NCI-H510A treated with DMSO at 0.1 percent for 48 hours (cell line): ENCODE measurements at regions not wholly inside any gene's neighbourhood (a gene's known extent, or its start where the extent isn't known, plus 50 kb on each side); places are given as distances from the start of the nearest gene placed in this dataset.

Source experiments
- DNase-seq: peaks from one replicate; lab custom pipeline; 2025; lab: John Stamatoyannopoulos, UW

DNA sequence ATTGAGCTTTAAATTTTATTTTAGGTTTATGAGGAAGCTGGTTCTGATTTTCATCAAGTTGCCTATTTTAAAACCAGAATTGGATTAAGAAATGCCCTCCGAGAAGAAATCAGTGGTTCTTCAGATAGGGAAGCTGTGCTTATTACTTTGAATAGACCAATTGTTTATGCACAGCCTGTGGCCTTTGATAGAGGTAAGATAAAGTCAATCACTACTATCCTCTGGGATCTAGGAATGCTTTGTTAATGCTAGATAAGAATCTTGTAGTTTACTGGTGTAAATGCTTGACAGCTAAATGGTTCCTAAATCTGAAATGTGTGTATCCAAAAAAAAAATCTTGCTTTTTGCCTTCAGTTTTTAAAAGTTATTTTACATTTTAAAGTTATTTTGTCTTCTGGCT is 73.0 kb upstream of the ADAD1 start:
- DNase-seq, result no peak

DNA sequence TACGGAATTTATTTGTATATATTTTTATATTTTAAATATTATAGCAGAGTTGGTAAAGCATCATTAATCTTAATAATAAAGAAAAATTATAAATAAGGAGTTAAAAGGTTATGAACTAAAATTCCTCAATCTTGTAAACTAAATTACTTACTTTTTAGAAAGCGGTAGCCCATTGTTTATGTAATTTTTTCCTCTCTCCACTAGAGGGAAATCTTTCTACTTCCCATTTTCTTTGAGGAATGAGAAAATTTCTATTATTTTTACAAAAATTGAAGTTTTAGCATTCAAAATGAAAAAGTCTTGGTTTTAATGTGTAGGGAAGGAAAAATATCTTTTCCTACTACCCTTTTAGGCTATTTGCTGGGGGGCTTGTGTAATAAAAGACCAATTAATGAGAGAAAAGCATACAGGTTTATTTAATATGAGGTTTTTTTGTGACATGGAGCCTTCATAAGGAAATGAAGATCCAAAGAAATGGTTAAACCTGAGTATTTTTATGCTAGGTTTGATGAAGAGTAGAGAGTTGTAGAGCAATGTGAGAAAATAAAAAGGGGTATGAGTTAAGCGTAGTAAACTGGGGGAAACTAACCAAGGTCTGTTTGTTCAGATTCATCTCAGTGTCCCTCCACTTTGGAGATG is 68.7 kb upstream of the ADAD1 start:
- DNase-seq, result peak; percentile 1

DNA sequence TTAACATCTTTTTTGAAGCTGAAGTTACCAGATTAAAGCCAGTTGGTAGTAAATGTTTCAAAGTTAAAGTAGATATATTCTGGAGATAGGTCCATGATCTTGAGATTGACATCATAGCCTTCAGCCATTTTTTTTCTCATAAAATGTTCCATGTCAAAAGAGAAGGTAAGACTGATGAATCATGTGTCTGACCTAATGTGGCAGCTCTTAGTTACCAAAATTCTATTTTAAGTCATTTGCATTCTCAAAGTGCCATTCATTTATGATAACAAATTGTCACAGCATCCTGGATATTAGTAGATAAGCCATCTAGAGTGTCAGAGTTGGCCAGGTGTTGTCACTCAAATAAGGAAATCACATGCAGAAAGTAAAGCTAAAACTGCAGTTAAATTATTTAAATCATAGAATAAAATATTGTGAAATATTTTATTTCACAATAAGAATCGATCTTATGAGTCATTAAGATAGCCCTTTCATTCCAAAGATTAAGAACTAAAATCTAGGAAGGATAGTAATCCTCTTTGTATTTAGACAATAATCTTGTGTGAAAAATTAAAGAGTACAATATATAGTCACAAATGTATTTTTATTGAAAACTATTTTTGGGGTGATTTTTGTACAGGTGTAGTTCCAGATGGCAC is 65.7 kb upstream of the ADAD1 start:
- no peak for DNase-seq

DNA sequence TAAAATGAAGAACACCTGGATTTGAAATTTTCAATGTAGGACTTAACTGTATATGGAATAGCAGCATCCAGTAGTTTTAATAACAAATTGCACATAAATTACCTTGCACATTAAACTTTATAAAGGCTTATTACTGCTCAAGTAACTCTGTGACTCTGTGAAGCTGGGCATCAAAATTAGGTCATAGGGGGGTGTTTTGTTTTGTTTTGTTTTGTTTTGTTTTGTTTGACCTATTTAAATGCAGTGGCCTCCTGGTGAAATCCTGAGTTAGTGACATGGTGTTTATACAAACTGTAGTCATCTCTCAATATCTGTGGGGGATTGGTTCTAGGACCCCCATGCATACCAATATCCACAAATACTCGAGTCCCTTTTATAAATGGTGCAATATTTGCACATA is 51.9 kb upstream of the ADAD1 start:
- no peak for DNase-seq

DNA sequence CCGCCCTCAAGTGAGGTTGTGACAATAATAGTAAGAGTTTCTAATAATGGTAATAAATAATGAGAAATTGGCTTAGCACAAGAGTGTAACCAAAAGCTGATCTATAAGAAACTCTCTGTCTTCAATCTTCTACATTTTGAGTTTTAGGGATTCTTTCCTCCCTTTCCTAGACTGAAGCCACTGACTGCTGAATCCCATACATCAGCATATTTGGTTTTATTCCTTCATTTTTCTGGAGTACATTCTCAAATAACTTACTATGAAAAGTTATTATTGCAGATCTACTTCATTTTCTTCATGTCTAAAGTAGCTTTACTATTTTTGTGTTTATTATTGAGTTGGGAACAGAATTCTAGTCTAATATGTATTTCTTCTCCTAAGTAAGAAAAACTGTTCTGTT is 49.9 kb upstream of the ADAD1 start:
- no peak for DNase-seq
